PC-9 (cell line): ENCODE measurements at regions not wholly inside any gene's neighbourhood (a gene's known extent, or its start where the extent isn't known, plus 50 kb on each side); places are given as distances from the start of the nearest gene placed in this dataset.
A peak's percentile ranks its signal among the peaks of the same experiment; 100 is the strongest.

Experiments
- BruUV-seq: library from RNA; stranded (reverse); fragments of 400-500 nt; replicated peaks from 2 replicates; lab custom pipeline; 2021; lab: Mats Ljungman, UMichigan
- CTCF ChIA-PET: fragments of 300-600 bp; sonication (Branson Sonifier 250); formaldehyde crosslinking; loops from one replicate; lab custom pipeline; 2022; ENCODE audit warnings: antibody characterized with exemption; lab: Charles Lee
- POLR2A ChIA-PET: fragments of 300-600 bp; sonication (Branson Sonifier 250); formaldehyde crosslinking; loops from one replicate; lab custom pipeline; 2022; ENCODE audit warnings: antibody characterized with exemption; ENCODE audit not compliant: unreplicated experiment; lab: Charles Lee
- DNase-seq, 2 experiments: peaks; one replicate each; pipeline versions ENCODE4 v3.0.0 to v3.0.0-alpha.2; 2015 to 2022; ENCODE audit warnings: mixed read lengths in 1 of 2
- H2AFZ ChIP-seq: fragments of 200-600 bp; sonication (generic); 2 replicates; pipeline ENCODE4 v1.8.1; 2017; ENCODE audit warnings: antibody characterized with exemption
- H3F3A ChIP-seq: fragments of 200-600 bp; sonication (generic); 2 replicates; pipeline ENCODE4 v1.8.1; 2017; ENCODE audit warnings: antibody characterized with exemption, mild to moderate bottlenecking, low read depth; ENCODE audit not compliant: insufficient read depth
- H3K27ac ChIP-seq: fragments of 200-600 bp; sonication (generic); 2 replicates; pipeline ENCODE4 v1.6.1; 2016; ENCODE audit warnings: mixed run types
- H3K27me3 ChIP-seq: fragments of 200-600 bp; sonication (generic); 2 replicates; pipeline ENCODE4 v1.6.1; 2016; ENCODE audit warnings: low read depth, mixed run types; ENCODE audit not compliant: insufficient read depth
- H3K36me3 ChIP-seq: fragments of 200-600 bp; sonication (generic); 2 replicates; pipeline ENCODE4 v1.6.1; 2016; ENCODE audit warnings: low read depth, mixed run types
- H3K4me1 ChIP-seq: fragments of 200-600 bp; sonication (generic); replicated peaks from 2 replicates; pipeline ENCODE4 v1.6.1; 2016; ENCODE audit warnings: mixed run types; ENCODE audit not compliant: insufficient read depth
- H3K4me2 ChIP-seq: fragments of 200-600 bp; sonication (generic); 2 replicates; pipeline ENCODE4 v1.6.1; 2017; ENCODE audit warnings: mixed run types
- H3K4me3 ChIP-seq: fragments of 200-600 bp; sonication (generic); 2 replicates; pipeline ENCODE4 v1.6.1; 2016; ENCODE audit warnings: mixed run types
- H3K79me2 ChIP-seq: fragments of 200-600 bp; sonication (generic); 2 replicates; pipeline ENCODE4 v1.6.1; 2017; ENCODE audit warnings: low read depth, mixed run types
- H3K9me2 ChIP-seq: fragments of 200-600 bp; sonication (generic); 2 replicates; pipeline ENCODE4 v1.8.1; 2017; ENCODE audit warnings: mild to moderate bottlenecking; ENCODE audit not compliant: insufficient read depth
- H3K9me3 ChIP-seq: fragments of 200-600 bp; sonication (generic); 2 replicates; pipeline ENCODE4 v1.8.1; 2016; ENCODE audit warnings: low read depth; ENCODE audit not compliant: insufficient read depth
- H4K20me1 ChIP-seq: fragments of 200-600 bp; sonication (generic); 2 replicates; pipeline ENCODE4 v1.8.1; 2017; ENCODE audit not compliant: insufficient read depth
- EZH2 ChIP-seq: fragments of 200-600 bp; sonication (generic); IDR thresholded peaks from 2 replicates; pipeline ENCODE4 v1.8.0; 2017; ENCODE audit warnings: antibody characterized with exemption, low read depth
- intact Hi-C: fragments of 100-400 bp; cut with micrococcal nuclease; formaldehyde crosslinking; loops from one replicate; pipeline ENCODE4 v1.10.0; 2022; ENCODE audit not compliant: unreplicated experiment
- TF ChIP-seq, protein P1 (sequence below): fragments of 200-600 bp; sonication (generic); conservative IDR thresholded peaks from 2 replicates; pipeline ENCODE4 v1.6.1; 2017; ENCODE audit warnings: mixed run types, antibody characterized with exemption, mild to moderate bottlenecking, moderate library complexity

DNA sequence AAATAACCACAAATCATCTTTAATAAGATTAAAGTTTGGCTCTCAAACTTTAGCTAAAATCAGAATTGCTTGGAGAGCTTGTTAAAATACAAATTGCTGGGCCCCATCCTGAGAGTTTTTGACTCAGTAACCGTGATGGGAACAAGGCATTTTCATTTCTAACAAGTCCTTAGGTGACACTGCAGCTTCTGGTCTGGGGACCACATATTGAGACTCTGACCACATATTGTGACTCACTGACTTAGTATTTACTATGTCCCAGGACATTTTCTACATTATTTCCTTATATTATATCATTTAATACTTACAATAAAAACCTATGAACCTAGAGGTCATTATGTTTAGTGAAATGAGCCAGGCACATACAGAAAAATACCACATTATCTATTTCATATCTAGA is 164.5 kb downstream of the ZMAT3 start:
- intact Hi-C loops: no loop called here
- H3K36me3 ChIP-seq: no peaks in the 10 kb centered on the region
- ChIA-PET CTCF (no interaction called here), POLR2A (no interaction called here)
- no peak overlapping the region for H3K27ac ChIP-seq
- no peaks in the 10 kb centered on the region for H3K9me2 ChIP-seq
- H3F3A ChIP-seq: no peaks in the 10 kb centered on the region
- no peaks in the 10 kb centered on the region for H3K79me2 ChIP-seq
- H3K4me1 ChIP-seq: no peaks in the 10 kb centered on the region
- no peaks in the 10 kb centered on the region; the same call in 1 of the 2 replicates for H4K20me1 ChIP-seq
- no peak overlapping the region for H3K4me2 ChIP-seq
- no TSS peak for BruUV-seq
- no peaks in the 10 kb centered on the region for H3K9me3 ChIP-seq
- no peaks in the 10 kb centered on the region for H3K27me3 ChIP-seq
- no peak overlapping the region for H2AFZ ChIP-seq
- peak in 1 of 2 experiments; percentile 65 for DNase-seq
- TF ChIP-seq, protein P1, sequence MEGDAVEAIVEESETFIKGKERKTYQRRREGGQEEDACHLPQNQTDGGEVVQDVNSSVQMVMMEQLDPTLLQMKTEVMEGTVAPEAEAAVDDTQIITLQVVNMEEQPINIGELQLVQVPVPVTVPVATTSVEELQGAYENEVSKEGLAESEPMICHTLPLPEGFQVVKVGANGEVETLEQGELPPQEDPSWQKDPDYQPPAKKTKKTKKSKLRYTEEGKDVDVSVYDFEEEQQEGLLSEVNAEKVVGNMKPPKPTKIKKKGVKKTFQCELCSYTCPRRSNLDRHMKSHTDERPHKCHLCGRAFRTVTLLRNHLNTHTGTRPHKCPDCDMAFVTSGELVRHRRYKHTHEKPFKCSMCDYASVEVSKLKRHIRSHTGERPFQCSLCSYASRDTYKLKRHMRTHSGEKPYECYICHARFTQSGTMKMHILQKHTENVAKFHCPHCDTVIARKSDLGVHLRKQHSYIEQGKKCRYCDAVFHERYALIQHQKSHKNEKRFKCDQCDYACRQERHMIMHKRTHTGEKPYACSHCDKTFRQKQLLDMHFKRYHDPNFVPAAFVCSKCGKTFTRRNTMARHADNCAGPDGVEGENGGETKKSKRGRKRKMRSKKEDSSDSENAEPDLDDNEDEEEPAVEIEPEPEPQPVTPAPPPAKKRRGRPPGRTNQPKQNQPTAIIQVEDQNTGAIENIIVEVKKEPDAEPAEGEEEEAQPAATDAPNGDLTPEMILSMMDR: no peak
- no peak for TF ChIP-seq EZH2
- H3K4me3 ChIP-seq: no peak overlapping the region

DNA sequence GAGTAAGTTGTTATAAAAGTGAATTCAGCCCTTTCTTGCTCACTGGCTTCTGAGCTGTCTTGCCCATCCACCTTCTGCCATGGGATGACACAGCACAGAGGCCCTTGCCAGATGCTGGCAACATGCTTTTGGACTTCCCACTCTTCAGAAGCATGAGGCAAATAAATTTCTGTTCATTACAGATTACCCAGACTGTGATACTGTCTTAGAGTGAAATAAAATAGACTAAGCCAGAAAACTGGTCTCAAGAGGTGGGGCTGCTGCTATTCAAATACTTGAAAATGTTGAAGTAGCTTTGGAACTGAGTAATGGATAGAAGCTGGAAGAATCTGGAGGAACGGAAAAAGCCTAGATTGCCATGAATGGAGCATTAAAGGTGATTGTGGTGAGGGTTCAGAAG is 170.4 kb downstream of the ZMAT3 start:
- H3K4me1 ChIP-seq: no peaks in the 10 kb centered on the region
- CTCF ChIA-PET: no interaction called here
- no peaks in the 10 kb centered on the region for H3K79me2 ChIP-seq
- POLR2A ChIA-PET: no interaction called here
- TF ChIP-seq EZH2: no peak
- TF ChIP-seq, protein P1: no peak
- DNase-seq: no peak
- no peak overlapping the region for H2AFZ ChIP-seq
- H3K27me3 ChIP-seq: no peaks in the 10 kb centered on the region
- no peak overlapping the region for H3K27ac ChIP-seq
- intact Hi-C loops: no loop called here
- H3F3A ChIP-seq: no peaks in the 10 kb centered on the region
- H4K20me1 ChIP-seq: no peaks in the 10 kb centered on the region; the same call in 1 of the 2 replicates
- H3K36me3 ChIP-seq: no peaks in the 10 kb centered on the region
- H3K9me2 ChIP-seq: no peaks in the 10 kb centered on the region
- H3K4me3 ChIP-seq: no peak overlapping the region
- no TSS peak for BruUV-seq
- H3K9me3 ChIP-seq: no peaks in the 10 kb centered on the region
- no peak overlapping the region for H3K4me2 ChIP-seq

DNA sequence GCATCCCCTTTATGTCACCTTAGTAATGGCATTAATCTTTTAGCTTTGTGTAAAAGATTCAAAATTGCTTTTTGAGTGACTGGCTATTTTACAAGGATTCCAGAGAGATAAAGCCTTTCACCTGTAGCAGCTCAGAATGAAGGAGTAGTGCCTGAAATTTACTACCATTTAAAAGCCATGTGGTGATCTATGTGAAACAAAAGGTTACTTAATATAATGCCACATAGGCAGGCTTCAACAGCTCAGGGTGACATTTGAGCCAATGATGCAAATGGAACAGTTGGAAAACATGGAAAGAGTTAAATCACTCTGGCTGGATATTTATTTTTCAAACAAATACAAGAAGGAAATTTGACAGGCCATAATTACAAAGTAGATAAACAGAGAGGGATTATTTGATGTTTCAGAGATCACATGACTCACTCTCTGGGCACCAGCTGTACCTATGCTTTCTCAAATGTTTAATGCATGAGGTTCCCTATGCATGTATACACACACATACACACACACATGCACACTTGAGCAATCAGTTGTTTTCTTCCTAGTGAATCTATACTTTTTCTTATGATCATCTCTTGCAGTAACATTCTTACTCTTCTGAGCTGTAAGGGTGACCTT is 171.5 kb downstream of the ZMAT3 start:
- no TSS peak for BruUV-seq
- TF ChIP-seq EZH2: no peak
- TF ChIP-seq, protein P1: no peak
- intact Hi-C loops: no loop called here
- no peak overlapping the region for H2AFZ ChIP-seq
- H3K36me3 ChIP-seq: no peaks in the 10 kb centered on the region
- ChIA-PET CTCF (no interaction called here), POLR2A (no interaction called here)
- no peaks in the 10 kb centered on the region for H3K9me3 ChIP-seq
- no peak overlapping the region for H3K27ac ChIP-seq
- no peaks in the 10 kb centered on the region for H3K9me2 ChIP-seq
- H3F3A ChIP-seq: no peaks in the 10 kb centered on the region
- H3K27me3 ChIP-seq: no peaks in the 10 kb centered on the region
- no peaks in the 10 kb centered on the region for H3K4me1 ChIP-seq
- no peak overlapping the region for H3K4me3 ChIP-seq
- H4K20me1 ChIP-seq: no peaks in the 10 kb centered on the region; the same call in 1 of the 2 replicates
- no peaks in the 10 kb centered on the region for H3K79me2 ChIP-seq
- DNase-seq: no peak
- no peak overlapping the region for H3K4me2 ChIP-seq
